Nucleus accumbens (tissue), 56 donors: ENCODE measurements at regions not wholly inside any gene's neighbourhood (a gene's known extent, or its start where the extent isn't known, plus 50 kb on each side); places are given as distances from the start of the nearest gene placed in this dataset.

ENCODE experiments used
- DNase-seq, 56 donors: peaks; one replicate each; lab custom pipeline; 2025; lab: John Stamatoyannopoulos, UW

DNA sequence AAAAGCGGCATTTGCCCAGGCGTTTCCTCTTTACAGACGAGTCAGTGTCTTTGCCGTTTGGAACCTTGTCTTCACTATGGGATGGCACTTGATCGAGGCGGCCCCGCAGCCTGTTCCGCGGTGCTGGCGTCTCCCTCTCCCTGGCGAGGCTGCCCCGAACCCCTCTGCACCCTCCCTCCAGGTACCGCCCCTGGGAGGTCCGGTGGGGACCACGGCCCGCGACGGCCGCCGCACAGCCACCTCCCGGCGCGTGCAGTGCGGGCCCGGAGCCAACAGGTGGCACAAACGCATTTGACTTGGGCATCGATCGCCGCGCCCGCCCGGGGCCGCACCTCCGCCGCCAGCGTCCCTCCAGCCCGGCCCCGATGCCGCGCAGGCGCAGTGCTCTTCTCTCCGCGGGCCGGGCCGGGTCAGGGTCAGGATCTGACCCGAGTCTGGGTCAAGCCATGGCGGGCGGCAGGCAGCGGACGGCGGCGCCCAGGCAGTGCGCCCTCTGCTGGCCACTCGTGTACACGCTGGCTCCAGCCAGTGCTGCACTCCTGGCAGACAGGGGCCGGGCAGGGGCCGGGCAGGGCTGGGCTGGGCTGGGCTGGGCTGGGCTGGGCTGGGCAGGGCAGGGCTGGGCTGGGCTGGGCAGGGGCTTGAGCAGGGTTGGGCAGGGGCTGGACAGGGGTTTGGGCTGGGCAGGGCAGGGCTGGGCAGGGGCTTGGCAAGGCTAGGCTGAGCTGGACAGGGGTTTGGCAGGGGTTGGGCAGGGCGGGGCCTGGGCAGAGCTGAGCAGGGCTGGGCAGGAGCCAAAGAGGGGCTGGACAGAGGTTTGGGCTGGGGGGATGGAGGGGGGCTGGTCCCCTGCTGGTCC is 155.8 kb upstream of the IRX4 start:
- DNase-seq, result peak in 48 of 56 donors; percentile 5 to 78 (median 38)

DNA sequence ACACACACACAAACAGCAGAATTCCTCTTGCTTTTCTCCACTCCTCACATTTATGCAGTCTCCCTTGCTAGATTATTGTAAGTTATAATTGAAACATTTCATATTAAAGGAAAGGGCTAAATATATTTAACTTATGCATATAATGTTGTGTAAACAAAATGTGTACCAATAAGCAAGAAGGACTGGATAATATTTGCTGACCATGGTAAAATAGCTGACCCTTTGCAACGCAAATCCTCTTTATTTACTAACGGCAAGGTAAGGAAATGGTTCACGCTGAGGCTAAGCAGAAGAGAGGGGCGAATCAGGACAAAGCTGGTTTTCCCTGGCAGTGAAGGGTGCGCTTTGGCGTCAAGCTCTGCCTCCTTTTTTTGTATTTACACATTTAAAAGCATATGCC is 154.2 kb upstream of the IRX4 start:
- DNase-seq, result no peak

- DNase-seq, result no peak
These were observed 149.7 kb upstream of the IRX4 start for GRCh38 chr5:2032432-2032831.

GRCh38 chr5:2031581-2031980 is 148.9 kb upstream of the IRX4 start:
- no peak for DNase-seq

DNA sequence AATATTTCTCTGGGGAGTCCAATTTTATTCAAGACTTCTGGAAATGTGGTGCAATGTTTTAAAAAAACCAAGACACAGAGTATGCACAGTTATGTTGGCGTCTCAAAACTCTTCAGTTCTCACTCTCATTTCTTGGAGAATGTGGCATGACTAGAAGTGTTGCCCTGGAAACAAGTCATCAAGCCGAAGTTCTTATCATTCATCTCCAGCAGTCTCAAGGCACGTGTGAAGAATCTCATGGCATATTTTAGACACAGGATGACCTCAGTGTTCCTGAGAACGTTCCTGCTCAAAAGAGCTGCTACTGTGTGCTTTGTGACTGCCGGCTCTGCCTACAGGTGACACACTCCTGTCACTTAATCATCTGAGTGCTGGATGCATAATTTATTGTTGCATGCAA is 147.4 kb upstream of the IRX4 start:
- no peak for DNase-seq

- DNase-seq, result no peak
These were observed 146.5 kb upstream of the IRX4 start for GRCh38 chr5:2029206-2029605.

GRCh38 chr5:2027790-2028189 is 145.1 kb upstream of the IRX4 start:
- no peak for DNase-seq

GRCh38 chr5:2024986-2025721 is 142.4 kb upstream of the IRX4 start:
- no peak for DNase-seq

- no peak for DNase-seq
These were observed 140.5 kb upstream of the IRX4 start for GRCh38 chr5:2023196-2023595.

GRCh38 chr5:2022436-2022835 is 139.7 kb upstream of the IRX4 start:
- no peak for DNase-seq

GRCh38 chr5:2021484-2022176 is 138.9 kb upstream of the IRX4 start:
- no peak for DNase-seq

DNA sequence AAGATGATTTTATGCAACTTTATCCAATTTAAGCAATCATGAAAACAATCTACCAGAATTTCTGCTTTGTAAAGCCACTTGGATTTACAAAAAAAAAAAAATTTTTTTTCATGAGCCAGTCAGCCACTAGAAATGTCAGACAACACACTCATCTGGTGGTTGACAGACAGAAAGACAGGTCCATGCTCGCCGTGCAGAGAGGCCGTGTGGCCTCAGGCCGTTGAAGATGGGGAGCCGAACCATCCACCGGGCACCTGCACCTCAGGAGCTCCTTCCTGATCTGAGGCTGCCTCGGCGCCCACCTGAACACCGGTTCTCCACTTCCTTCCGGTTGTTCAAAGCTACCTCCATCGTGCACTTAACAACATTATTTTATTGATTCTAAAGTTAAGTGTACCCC is 138.0 kb upstream of the IRX4 start:
- no peak for DNase-seq

DNA sequence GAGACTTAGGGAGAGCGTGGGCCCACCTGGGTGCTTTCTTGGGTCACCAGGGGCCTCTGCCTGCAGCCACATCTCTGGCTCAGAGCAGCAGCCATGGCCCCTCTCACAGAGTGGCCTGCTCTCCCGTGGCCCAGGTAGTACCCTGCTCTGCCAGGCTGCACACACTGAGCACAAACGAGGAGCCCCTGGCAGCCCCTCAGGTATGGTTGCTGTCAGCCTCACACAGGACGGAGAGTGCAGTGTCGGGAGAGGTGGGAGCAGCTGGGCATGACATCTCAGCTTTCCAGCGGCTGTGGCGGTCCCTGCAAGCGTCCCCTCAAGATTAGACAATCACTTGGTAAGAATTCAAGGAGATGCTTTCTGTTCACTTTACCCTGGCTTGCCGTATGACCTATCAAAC is 137.0 kb upstream of the IRX4 start:
- DNase-seq, result no peak

DNA sequence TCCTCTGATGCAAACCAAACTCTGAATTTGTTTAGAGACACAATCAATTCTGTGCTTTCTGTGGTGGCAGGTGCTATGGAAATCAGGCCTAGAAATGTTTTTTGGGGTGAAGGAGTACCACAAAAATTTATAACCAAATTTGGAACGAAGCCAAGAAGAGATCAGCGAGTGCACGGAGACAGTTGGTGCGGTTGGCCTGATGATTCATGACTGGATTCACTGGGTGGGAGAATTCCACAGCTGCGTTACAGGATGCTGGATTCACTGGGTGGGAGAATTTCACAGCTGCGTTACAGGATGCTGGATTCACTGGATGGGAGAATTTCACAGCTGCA is 135.6 kb upstream of the IRX4 start:
- DNase-seq, result no peak

GRCh38 chr5:2017540-2018389 is 135.0 kb upstream of the IRX4 start:
- DNase-seq, result no peak

DNA sequence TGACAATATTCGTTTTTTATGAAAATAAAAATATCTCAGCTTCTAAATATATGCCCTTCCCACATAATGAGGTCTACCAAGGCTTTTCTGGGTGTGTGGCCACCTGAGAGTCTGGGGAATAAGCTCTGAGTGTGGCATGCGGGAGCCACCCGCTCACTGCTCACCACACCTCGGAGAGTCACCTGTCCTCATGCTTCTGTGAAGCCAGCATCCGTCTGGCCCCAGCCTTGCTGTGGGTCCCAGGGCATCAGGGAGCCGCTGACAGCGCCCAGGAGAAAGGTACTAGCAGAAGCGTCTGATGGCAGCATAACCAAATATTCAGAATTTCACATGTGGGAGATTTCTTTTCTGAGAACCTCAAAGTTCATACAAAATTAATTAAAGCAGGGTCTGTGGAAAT is 133.2 kb upstream of the IRX4 start:
- no peak for DNase-seq

DNA sequence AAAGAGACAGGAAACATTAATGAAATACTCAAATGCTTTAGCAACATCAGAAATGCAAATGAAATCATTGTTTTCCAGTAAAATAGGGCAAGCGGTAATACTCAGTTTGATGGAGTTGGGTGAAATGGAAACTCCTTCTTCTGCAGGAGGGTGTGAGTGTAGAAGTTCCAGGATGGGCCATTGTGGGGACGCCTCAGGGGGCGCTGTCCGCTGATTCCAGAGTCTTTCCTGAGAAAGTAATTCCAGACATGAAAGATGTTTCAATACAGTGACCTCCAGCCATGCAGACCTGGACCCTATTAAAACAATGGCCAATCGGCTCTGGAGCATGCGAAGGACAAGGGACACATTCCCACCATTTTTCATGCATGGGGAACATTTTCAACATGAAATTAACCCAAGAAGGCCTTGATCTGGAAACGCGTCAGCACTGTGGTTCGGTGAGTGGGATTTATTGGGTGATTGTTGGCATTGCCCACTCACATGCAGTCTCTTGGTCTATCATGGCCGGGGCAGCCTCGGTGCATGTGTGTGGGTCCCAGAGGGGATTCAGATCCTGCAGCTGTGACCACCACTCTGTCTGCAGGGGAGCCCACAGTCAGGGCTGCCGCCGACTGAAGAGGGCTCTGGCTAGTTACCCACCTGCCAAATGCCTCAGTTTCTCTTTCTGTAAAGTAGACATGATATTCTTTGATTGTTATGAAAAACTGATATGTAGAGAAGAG is 132.6 kb upstream of the IRX4 start:
- no peak for DNase-seq

- no peak for DNase-seq
These were observed 131.4 kb upstream of the IRX4 start for GRCh38 chr5:2014058-2014610.

DNA sequence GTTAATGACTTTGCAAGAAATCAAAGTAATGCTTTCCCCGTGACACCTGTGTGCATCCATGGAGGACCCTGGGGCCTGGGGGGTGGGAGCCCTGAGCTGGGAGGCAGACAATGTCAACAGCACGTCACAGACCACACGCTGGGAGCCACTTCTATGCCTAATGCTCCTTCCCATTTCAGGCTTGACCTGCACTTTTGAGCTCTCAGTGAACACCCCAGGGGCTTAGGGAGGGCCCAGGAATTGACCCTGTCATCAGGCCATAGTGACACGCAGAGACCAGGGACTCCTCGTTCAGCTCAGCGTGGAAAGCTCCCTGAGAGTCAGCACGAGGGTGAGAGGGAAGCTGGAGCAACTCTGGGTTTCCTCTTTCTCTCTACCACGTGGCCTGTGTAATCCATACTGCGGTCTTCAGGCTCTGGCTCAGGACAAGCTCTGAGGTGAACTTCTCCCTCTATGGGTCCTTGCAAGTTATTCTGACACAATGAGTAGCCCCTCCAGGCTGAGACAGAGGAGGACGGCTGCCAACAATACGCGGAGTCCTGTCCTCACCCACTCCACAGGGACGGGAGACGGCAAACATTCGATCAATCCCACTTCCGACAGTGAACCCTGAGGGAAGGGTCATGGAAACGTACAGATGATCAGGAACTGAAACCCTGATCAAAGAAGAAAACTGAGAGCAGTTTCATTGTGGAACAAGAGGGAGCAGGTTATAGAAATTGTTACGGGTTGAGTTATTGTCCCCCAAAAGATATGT is 130.8 kb upstream of the IRX4 start:
- DNase-seq, result no peak
